Dendritic cell treated with granulocyte-macrophage colony-stimulating factor and Interleukin-4, amounts not matched to agents 40 ng/mL and 50 ng/mL, for 4 days (primary cell): ENCODE measurements at regions not wholly inside any gene's neighbourhood (a gene's known extent, or its start where the extent isn't known, plus 50 kb on each side); places are given as distances from the start of the nearest gene placed in this dataset.

Source experiments
- H3K27ac Mint-ChIP-seq: one replicate; pipeline ENCODE4 v1.8.0; 2022; ENCODE audit warnings: mild to moderate bottlenecking, mixed read lengths
- H3K27me3 Mint-ChIP-seq: one replicate; pipeline ENCODE4 v1.8.0; 2022; ENCODE audit warnings: mild to moderate bottlenecking, mixed read lengths
- H3K36me3 Mint-ChIP-seq: one replicate; pipeline ENCODE4 v1.8.0; 2022; ENCODE audit warnings: low read depth, mixed read lengths
- H3K4me1 Mint-ChIP-seq: one replicate; pipeline ENCODE4 v1.8.0; 2022; ENCODE audit warnings: low read depth, mixed read lengths
- H3K4me3 Mint-ChIP-seq: one replicate; pipeline ENCODE4 v1.8.0; 2022; ENCODE audit warnings: mild to moderate bottlenecking, moderate library complexity, mixed read lengths
- H3K9me3 Mint-ChIP-seq: one replicate; pipeline ENCODE4 v1.8.0; 2022; ENCODE audit warnings: mixed read lengths
- intact Hi-C: fragments of 100-400 bp; cut with micrococcal nuclease; formaldehyde crosslinking; loops from one replicate; pipeline ENCODE4 v1.15.0; 2022

- no peaks in the 10 kb centered on the region for H3K4me1 Mint-ChIP-seq
- no peak overlapping the region for H3K27ac Mint-ChIP-seq
- no peaks in the 10 kb centered on the region for H3K27me3 Mint-ChIP-seq
- no peak overlapping the region for H3K4me3 Mint-ChIP-seq
- no peaks in the 10 kb centered on the region for H3K36me3 Mint-ChIP-seq
- intact Hi-C loops: no loop called here
- H3K9me3 Mint-ChIP-seq: peaks cover 75% of the 10 kb centered on the region
These were observed 475.0 kb downstream of the SOX5 start for GRCh38 chr12:23474438-23474976.
